DND-41 (cell line): ENCODE measurements at regions not wholly inside any gene's neighbourhood (a gene's known extent, or its start where the extent isn't known, plus 50 kb on each side); places are given as distances from the start of the nearest gene placed in this dataset.

Experiments
- ATAC-seq: fragments of 200-7000 bp; cut with Tn5 transposase; 3 replicates; pipeline ENCODE4 v1.9.1; 2021; ENCODE audit warnings: low read depth; ENCODE audit not compliant: insufficient read depth
- DNase-seq: peaks from one replicate; pipeline ENCODE4 v3.0.0-alpha.2; 2020
- H2AFZ ChIP-seq: 2 replicates; pipeline ENCODE4 v1.6.0; 2012; ENCODE audit warnings: low read depth, low read length
- H3K27ac ChIP-seq: 2 replicates; pipeline ENCODE4 v1.5.1; 2012; ENCODE audit warnings: low read length, inconsistent platforms
- H3K27me3 ChIP-seq: fragments of 200-600 bp; sonication (generic); 2 replicates; pipeline ENCODE4 v1.6.0; 2012; ENCODE audit warnings: low read length, mild to moderate bottlenecking, inconsistent platforms; ENCODE audit not compliant: insufficient read depth, poor library complexity
- H3K36me3 ChIP-seq: 2 replicates; pipeline ENCODE4 v1.5.1; 2012; ENCODE audit warnings: low read length, inconsistent platforms; ENCODE audit not compliant: insufficient read depth
- H3K4me1 ChIP-seq: 2 replicates; pipeline ENCODE4 v1.5.1; 2012; ENCODE audit warnings: mild to moderate bottlenecking, low read length; ENCODE audit not compliant: insufficient read depth
- H3K4me2 ChIP-seq: 2 replicates; pipeline ENCODE4 v1.6.0; 2012; ENCODE audit warnings: mild to moderate bottlenecking, moderate library complexity, low read length, inconsistent platforms; ENCODE audit not compliant: insufficient read depth
- H3K4me3 ChIP-seq, 2 experiments: fragments of 200-600 bp in 1 of 2; shearing (Covaris generic) in 1 of 2; 2 replicates each; pipeline ENCODE4 v1.5.1; 2012 to 2016; ENCODE audit warnings: inconsistent platforms in 2 of 2, low read length in 2 of 2, mild to moderate bottlenecking in 2 of 2, low read depth in 1 of 2, moderate library complexity in 1 of 2
- H3K79me2 ChIP-seq: 2 replicates; pipeline ENCODE4 v1.6.0; 2012; ENCODE audit warnings: low read length, inconsistent platforms; ENCODE audit not compliant: insufficient read depth
- H3K9ac ChIP-seq: 2 replicates; pipeline ENCODE4 v1.6.0; 2012; ENCODE audit warnings: low read depth, mild to moderate bottlenecking, inconsistent platforms, low read length, moderate library complexity
- H3K9me3 ChIP-seq: 2 replicates; pipeline ENCODE4 v1.5.1; 2012; ENCODE audit warnings: low read length, moderate library complexity, mild to moderate bottlenecking, inconsistent platforms; ENCODE audit not compliant: insufficient read depth, severe bottlenecking
- H4K20me1 ChIP-seq: 2 replicates; pipeline ENCODE4 v1.6.0; 2012; ENCODE audit warnings: low read length; ENCODE audit not compliant: insufficient read depth
- EZH2 ChIP-seq: IDR thresholded peaks from 3 replicates; pipeline ENCODE4 v1.6.1; 2012; ENCODE audit warnings: borderline replicate concordance, low read depth, mild to moderate bottlenecking, moderate library complexity, low read length, inconsistent platforms; ENCODE audit not compliant: severe bottlenecking
- TF ChIP-seq, protein P1 (sequence below): IDR thresholded peaks from 2 replicates; pipeline ENCODE4 v1.5.1; 2012; ENCODE audit warnings: borderline replicate concordance, low read length, moderate library complexity, mild to moderate bottlenecking; ENCODE audit not compliant: poor library complexity, severe bottlenecking; ENCODE audit errors: extremely low read depth

DNA sequence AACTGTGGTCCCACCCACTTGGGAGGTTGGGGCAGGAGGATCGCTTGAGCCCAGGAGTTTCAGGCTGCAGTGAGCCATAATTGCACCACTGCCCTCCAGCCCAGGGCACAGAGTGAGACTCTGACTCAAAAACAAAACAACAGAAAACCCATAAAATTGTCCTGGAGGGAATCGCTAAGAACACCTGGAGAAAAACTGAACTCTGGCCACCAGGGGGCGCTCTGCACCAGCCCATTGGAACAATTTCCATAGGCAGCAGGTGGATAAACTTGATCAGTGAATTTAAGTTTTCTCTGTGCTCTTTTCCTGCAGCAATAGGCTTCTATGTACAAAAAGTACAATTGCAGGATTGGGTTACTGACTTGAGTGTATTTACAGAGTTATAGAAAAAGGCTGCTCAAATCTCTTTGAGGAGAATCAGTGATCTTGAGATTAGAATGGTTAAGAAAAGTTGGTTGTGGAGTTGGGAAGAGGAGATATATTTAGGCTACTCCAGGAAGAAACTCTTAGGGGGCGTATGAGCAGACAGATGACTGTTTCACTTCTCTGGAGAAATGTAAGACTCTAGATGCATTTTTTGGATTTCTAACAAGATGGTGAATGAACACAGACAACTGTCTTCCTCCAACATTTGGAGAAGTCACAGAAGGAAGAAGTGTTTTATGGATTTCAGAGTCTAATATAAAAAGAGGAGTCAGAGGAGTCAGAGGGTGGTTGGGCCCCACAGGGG lies 274.9 kb upstream of the GALNT17 start:
- no peak for TF ChIP-seq EZH2
- TF ChIP-seq, protein P1, sequence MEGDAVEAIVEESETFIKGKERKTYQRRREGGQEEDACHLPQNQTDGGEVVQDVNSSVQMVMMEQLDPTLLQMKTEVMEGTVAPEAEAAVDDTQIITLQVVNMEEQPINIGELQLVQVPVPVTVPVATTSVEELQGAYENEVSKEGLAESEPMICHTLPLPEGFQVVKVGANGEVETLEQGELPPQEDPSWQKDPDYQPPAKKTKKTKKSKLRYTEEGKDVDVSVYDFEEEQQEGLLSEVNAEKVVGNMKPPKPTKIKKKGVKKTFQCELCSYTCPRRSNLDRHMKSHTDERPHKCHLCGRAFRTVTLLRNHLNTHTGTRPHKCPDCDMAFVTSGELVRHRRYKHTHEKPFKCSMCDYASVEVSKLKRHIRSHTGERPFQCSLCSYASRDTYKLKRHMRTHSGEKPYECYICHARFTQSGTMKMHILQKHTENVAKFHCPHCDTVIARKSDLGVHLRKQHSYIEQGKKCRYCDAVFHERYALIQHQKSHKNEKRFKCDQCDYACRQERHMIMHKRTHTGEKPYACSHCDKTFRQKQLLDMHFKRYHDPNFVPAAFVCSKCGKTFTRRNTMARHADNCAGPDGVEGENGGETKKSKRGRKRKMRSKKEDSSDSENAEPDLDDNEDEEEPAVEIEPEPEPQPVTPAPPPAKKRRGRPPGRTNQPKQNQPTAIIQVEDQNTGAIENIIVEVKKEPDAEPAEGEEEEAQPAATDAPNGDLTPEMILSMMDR: peak; percentile 86

DNA sequence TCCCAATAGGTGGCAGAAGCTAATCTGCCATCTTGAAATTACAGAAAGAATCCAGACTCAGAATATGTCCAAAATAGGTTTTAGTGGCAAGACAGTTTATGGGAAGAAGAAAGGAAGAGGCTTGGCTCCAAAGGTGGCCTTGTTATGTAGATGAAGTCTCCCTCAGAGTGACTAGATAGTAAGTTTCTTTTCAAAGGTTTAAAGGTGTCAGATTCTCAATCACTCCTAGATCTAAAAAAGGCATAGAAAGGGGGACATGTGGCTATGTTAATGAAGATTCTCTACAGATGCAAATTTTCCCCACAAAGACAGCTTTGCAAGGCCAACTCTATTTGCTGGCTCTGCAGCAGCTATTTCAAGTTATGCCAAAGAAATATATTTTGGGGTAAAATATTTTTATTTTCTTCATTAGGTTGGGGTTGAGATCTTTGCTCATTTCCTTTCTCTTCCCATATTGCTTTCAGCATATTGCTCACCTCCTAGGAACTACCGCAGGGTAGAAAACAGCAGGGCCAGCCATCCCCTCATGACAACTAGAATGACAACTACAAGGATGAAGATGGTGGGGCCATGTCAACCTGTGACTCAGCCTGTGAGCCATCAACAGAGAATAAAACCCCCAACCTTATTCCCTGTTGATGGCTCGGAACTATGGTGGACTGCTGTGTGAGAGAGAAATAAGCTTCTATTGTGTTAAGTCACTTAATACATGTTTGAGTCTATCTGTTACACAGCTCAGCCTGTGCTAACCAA lies 274.0 kb upstream of the GALNT17 start:
- no peaks in the 10 kb centered on the region for H4K20me1 ChIP-seq
- H3K9me3 ChIP-seq: peaks cover 3% of the 10 kb centered on the region
- no peak overlapping the region for H2AFZ ChIP-seq
- DNase-seq (no peak), ATAC-seq (no peak)
- H3K4me2 ChIP-seq: no peak overlapping the region
- no peak overlapping the region for H3K9ac ChIP-seq
- no peaks in the 10 kb centered on the region for H3K27me3 ChIP-seq
- no peak overlapping the region for H3K4me3 ChIP-seq
- H3K27ac ChIP-seq: no peak overlapping the region
- no peaks in the 10 kb centered on the region for H3K36me3 ChIP-seq
- TF ChIP-seq, protein P1: no peak
- no peak for TF ChIP-seq EZH2
- H3K4me1 ChIP-seq: no peaks in the 10 kb centered on the region
- H3K79me2 ChIP-seq: no peaks in the 10 kb centered on the region

More for the DNA sequence above, 274.9 kb upstream of the GALNT17 start:
- Histone ChIP-seq H3K79me2 (no peaks in the 10 kb centered on the region), H3K9ac (no peak overlapping the region), H3K27ac (no peak overlapping the region), H4K20me1 (no peaks in the 10 kb centered on the region), H2AFZ (no peak overlapping the region), H3K4me1 (no peaks in the 10 kb centered on the region), H3K4me3 (no peak overlapping the region), H3K36me3 (no peaks in the 10 kb centered on the region), H3K4me2 (no peak overlapping the region), H3K27me3 (no peaks in the 10 kb centered on the region), H3K9me3 (peaks cover 3% of the 10 kb centered on the region)
- peak; percentile 72 for DNase-seq
- ATAC-seq: peak; percentile 60; the same call in 1 of the 3 replicates

DNA sequence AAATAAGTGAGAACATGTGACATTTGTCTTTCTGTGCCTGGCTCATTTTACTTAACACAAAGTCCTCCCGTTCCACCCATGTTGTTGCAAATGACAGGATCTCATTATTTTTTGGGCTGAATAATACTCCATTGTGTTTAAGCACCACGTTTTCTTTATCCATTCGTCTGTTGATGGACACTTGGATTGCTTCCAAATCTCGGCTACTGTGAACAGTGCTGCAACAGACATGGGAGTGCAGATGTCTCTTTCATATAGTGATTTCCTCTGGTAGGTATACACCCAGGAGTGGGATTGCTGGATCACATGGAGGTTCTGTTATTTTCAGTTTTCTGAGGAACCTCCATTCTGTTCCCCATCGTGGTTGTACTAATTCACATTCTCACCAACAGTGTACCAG lies 264.4 kb upstream of the GALNT17 start:
- TF ChIP-seq, protein P1: no peak
- TF ChIP-seq EZH2: no peak
- H3K9me3 ChIP-seq: no peaks in the 10 kb centered on the region
- no peaks in the 10 kb centered on the region for H4K20me1 ChIP-seq
- no peaks in the 10 kb centered on the region for H3K27me3 ChIP-seq
- H3K79me2 ChIP-seq: no peaks in the 10 kb centered on the region
- DNase-seq: no peak
- H3K9ac ChIP-seq: no peak overlapping the region
- no peak overlapping the region for H3K27ac ChIP-seq
- no peak overlapping the region for H3K4me3 ChIP-seq
- no peak overlapping the region for H2AFZ ChIP-seq
- ATAC-seq: no peak
- H3K36me3 ChIP-seq: no peaks in the 10 kb centered on the region
- no peaks in the 10 kb centered on the region for H3K4me1 ChIP-seq
- no peak overlapping the region for H3K4me2 ChIP-seq
